H1 (cell line): ENCODE measurements at regions not wholly inside any gene's neighbourhood (a gene's known extent, or its start where the extent isn't known, plus 50 kb on each side); places are given as distances from the start of the nearest gene placed in this dataset.

Experiments
- CTCF ChIA-PET: fragments of 300-600 bp; sonication (Branson Sonifier 250); formaldehyde crosslinking; loops from one replicate; lab custom pipeline; 2021; ENCODE audit not compliant: partially characterized antibody; lab: Charles Lee
- POLR2A ChIA-PET: fragments of 300-600 bp; sonication (Branson Sonifier 250); formaldehyde crosslinking; loops from one replicate; lab custom pipeline; 2021; ENCODE audit warnings: inconsistent platforms; ENCODE audit not compliant: partially characterized antibody; lab: Charles Lee
- DNase-seq, 2 experiments: peaks; one replicate each; pipeline versions ENCODE4 v3.0.0 to v3.0.0-alpha.2; 2010 to 2022; ENCODE audit warnings: low spot score in 2 of 2, low read depth in 1 of 2, mixed read lengths in 1 of 2
- FAIRE-seq: peaks from 2 replicates; lab custom pipeline; 2011; peaks lifted over from hg19 to GRCh38; lab: Jason Lieb, UNC
- H2AFZ ChIP-seq: 2 replicates; pipeline ENCODE4 v1.8.1; 2012; ENCODE audit warnings: low read length, inconsistent platforms
- H2AK5ac ChIP-seq: 2 replicates; pipeline ENCODE4 v1.6.1; 2013; ENCODE audit warnings: low read depth, low read length
- H2BK120ac ChIP-seq: replicated peaks from 2 replicates; pipeline ENCODE3; 2013; ENCODE audit warnings: low read depth, low read length, inconsistent platforms
- H2BK12ac ChIP-seq: 2 replicates; pipeline ENCODE4 v1.6.1; 2013; ENCODE audit warnings: low read depth, low read length
- H2BK15ac ChIP-seq: 2 replicates; pipeline ENCODE4 v1.6.1; 2013; ENCODE audit warnings: low read length
- H2BK20ac ChIP-seq: 2 replicates; pipeline ENCODE4 v1.6.1; 2013; ENCODE audit warnings: low read length
- H2BK5ac ChIP-seq: 2 replicates; pipeline ENCODE4 v1.6.1; 2013; ENCODE audit warnings: low read depth, low read length
- H3K14ac ChIP-seq: 2 replicates; pipeline ENCODE4 v1.6.1; 2013; ENCODE audit warnings: inconsistent platforms; ENCODE audit not compliant: insufficient read length
- H3K18ac ChIP-seq: 2 replicates; pipeline ENCODE4 v1.6.1; 2013; ENCODE audit warnings: low read length; ENCODE audit errors: extremely low read depth
- H3K23ac ChIP-seq: 2 replicates; pipeline ENCODE4 v1.6.1; 2013; ENCODE audit warnings: inconsistent platforms; ENCODE audit not compliant: insufficient read length
- H3K23me2 ChIP-seq: 2 replicates; pipeline ENCODE4 v1.6.1; 2013; ENCODE audit warnings: low read depth, low read length
- H3K27ac ChIP-seq: 2 replicates; pipeline ENCODE4 v1.6.1; 2011; ENCODE audit warnings: low read depth, low read length, inconsistent platforms
- H3K27me3 ChIP-seq, 4 experiments: replicated peaks in 1 of 4; 1 replicate in 1 of 4; 2 replicates in 3 of 4; pipeline versions ENCODE4 v1.6.1 to v1.8.1; 2011 to 2013; ENCODE audit warnings: low read length in 3 of 4, mild to moderate bottlenecking in 3 of 4, inconsistent platforms in 2 of 4, mixed read lengths in 2 of 4, moderate library complexity in 1 of 4; ENCODE audit not compliant: control insufficient read depth in 3 of 4, insufficient read depth in 3 of 4; ENCODE audit errors: extremely low read depth in 1 of 4
- H3K36me3 ChIP-seq, 4 experiments: 2 replicates each; pipeline versions ENCODE4 v1.6.1 to v1.8.1; 2011 to 2013; ENCODE audit warnings: mild to moderate bottlenecking in 4 of 4, low read length in 3 of 4, moderate library complexity in 2 of 4, control low read depth in 1 of 4, inconsistent platforms in 1 of 4; ENCODE audit not compliant: insufficient read depth in 4 of 4, control insufficient read depth in 2 of 4
- H3K4ac ChIP-seq: replicated peaks from 2 replicates; pipeline ENCODE3; 2013; ENCODE audit warnings: low read length, low read depth, mixed read lengths, inconsistent platforms; ENCODE audit not compliant: insufficient read length
- H3K4me1 ChIP-seq, 4 experiments: replicated peaks in 1 of 4; 1 replicate in 1 of 4; 2 replicates in 3 of 4; pipeline versions ENCODE4 v1.6.1 to v1.8.1; 2011 to 2013; ENCODE audit warnings: low read length in 3 of 4, inconsistent platforms in 2 of 4, mixed read lengths in 1 of 4; ENCODE audit not compliant: insufficient read depth in 4 of 4, control insufficient read depth in 3 of 4
- H3K4me2 ChIP-seq, 2 experiments: 2 replicates each; pipeline versions ENCODE4 v1.6.1 to v1.8.1; 2011 to 2013; ENCODE audit warnings: low read depth in 2 of 2, low read length in 2 of 2, control low read depth in 1 of 2, inconsistent platforms in 1 of 2, mild to moderate bottlenecking in 1 of 2; ENCODE audit not compliant: insufficient read depth in 1 of 2
- H3K4me3 ChIP-seq, 4 experiments: fragments of 200-600, 300-600 bp in 1 of 4; sonication (generic), shearing (Covaris generic), sonication (Bioruptor Twin) in 1 of 4; 2 replicates each; pipeline versions ENCODE4 v1.5.1 to v1.8.1; 2011 to 2016; ENCODE audit warnings: low read length in 4 of 4, low read depth in 3 of 4, control low read depth in 2 of 4, inconsistent platforms in 2 of 4, mild to moderate bottlenecking in 2 of 4, mixed read lengths in 1 of 4, moderate library complexity in 1 of 4; ENCODE audit not compliant: insufficient read depth in 2 of 4; ENCODE audit errors: extremely low read depth in 1 of 4
- H3K56ac ChIP-seq: replicated peaks from 2 replicates; pipeline ENCODE3; 2013; ENCODE audit warnings: low read depth, mild to moderate bottlenecking, mixed read lengths, low read length, inconsistent platforms; ENCODE audit not compliant: insufficient read length
- H3K79me1 ChIP-seq: 2 replicates; pipeline ENCODE4 v1.6.1; 2013; ENCODE audit warnings: low read depth, low read length, control low read depth
- H3K79me2 ChIP-seq, 2 experiments: 2 replicates each; pipeline versions ENCODE4 v1.6.1 to v1.8.1; 2012 to 2013; ENCODE audit warnings: low read length in 2 of 2, mild to moderate bottlenecking in 2 of 2, inconsistent platforms in 1 of 2; ENCODE audit not compliant: insufficient read depth in 2 of 2, control insufficient read depth in 1 of 2
- H3K9ac ChIP-seq, 4 experiments: replicated peaks in 1 of 4; 1 replicate in 1 of 4; 2 replicates in 3 of 4; pipeline versions ENCODE4 v1.6.1 to v1.8.1; 2011 to 2013; ENCODE audit warnings: low read depth in 3 of 4, low read length in 3 of 4, control low read depth in 2 of 4, mild to moderate bottlenecking in 2 of 4, moderate library complexity in 2 of 4, inconsistent platforms in 1 of 4; ENCODE audit errors: extremely low read depth in 1 of 4
- H3K9me3 ChIP-seq, 2 experiments: 2 replicates each; pipeline versions ENCODE4 v1.6.1 to v1.8.1; 2012 to 2013; ENCODE audit warnings: mild to moderate bottlenecking in 2 of 2, moderate library complexity in 2 of 2, control low read depth in 1 of 2, inconsistent platforms in 1 of 2, low read depth in 1 of 2, low read length in 1 of 2, mixed read lengths in 1 of 2; ENCODE audit not compliant: insufficient read depth in 2 of 2
- H4K20me1 ChIP-seq, 2 experiments: replicated peaks in 1 of 2; 2 replicates each; pipeline versions ENCODE3 to v1.8.1; 2011 to 2013; ENCODE audit warnings: inconsistent platforms in 2 of 2, low read length in 2 of 2, mild to moderate bottlenecking in 1 of 2; ENCODE audit not compliant: insufficient read depth in 2 of 2, control insufficient read depth in 1 of 2
- H4K5ac ChIP-seq: 2 replicates; pipeline ENCODE4 v1.6.1; 2013; ENCODE audit warnings: low read length, low read depth, mixed read lengths, inconsistent platforms; ENCODE audit not compliant: insufficient read length
- H4K8ac ChIP-seq: 2 replicates; pipeline ENCODE4 v1.8.0; 2013; ENCODE audit warnings: mild to moderate bottlenecking, moderate library complexity, low read length, inconsistent platforms; ENCODE audit not compliant: insufficient read depth; ENCODE audit errors: extremely low read depth
- H4K91ac ChIP-seq: replicated peaks from 2 replicates; pipeline ENCODE3; 2013; ENCODE audit warnings: low read length, mixed read lengths, inconsistent platforms; ENCODE audit not compliant: insufficient read length
- KDM4A ChIP-seq: IDR thresholded peaks from one replicate; pipeline ENCODE4 v1.7.1; 2012; ENCODE audit warnings: low read depth, mild to moderate bottlenecking, moderate library complexity, low read length, inconsistent platforms; ENCODE audit not compliant: severe bottlenecking
- KDM5A ChIP-seq: fragments of 200-600 bp; IDR thresholded peaks from 2 replicates; pipeline ENCODE4 v1.7.1; 2012; ENCODE audit warnings: mild to moderate bottlenecking, low read length, inconsistent platforms, mixed read lengths
- SIRT6 ChIP-seq: IDR thresholded peaks from one replicate; pipeline ENCODE4 v1.7.1; 2012; ENCODE audit warnings: low read length, inconsistent platforms
- TBP ChIP-seq: IDR thresholded peaks from 2 replicates; pipeline ENCODE4 v1.6.1; 2011; ENCODE audit warnings: low read depth, low read length, improper control_type of control experiment
- WGBS, 2 experiments: shearing (Covaris generic) in 1 of 2; methylation state at CpG; one replicate each; pipeline versions ENCODE4 v1.1.6 to v1.1.7; 2013 to 2015; ENCODE audit warnings: low lambda C conversion rate in 2 of 2, mixed read lengths in 2 of 2, inconsistent platforms in 1 of 2, low coverage in 1 of 2, missing lambda C conversion rate in 1 of 2; ENCODE audit not compliant: insufficient replicate concordance in 2 of 2, insufficient coverage in 1 of 2, insufficient read length in 1 of 2; ENCODE audit errors: extremely low coverage in 1 of 2, missing lambda C conversion rate in 1 of 2; 5-methylcytosine and 5-hydroxymethylcytosine counted together

DNA sequence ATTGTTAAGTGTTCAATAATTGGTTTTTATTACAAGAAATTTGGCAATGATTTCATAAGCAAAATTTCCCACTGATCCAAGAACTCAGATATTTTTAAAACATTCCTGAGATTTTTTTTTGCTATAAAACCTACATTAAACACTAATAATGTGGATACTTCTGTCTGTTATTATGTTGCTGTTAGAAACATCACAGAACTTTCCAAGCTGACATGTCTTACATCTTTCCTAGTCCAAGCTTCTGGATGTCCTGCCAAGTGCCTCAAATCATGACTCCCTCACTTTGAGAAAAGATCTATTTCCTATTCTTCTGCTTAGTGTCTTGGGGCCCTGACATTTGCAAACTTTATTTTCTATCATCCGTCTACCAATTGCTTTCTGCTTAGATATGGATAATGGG is 110.8 kb downstream of the RFPL4B start:
- Histone ChIP-seq H2BK12ac (no peak overlapping the region), H3K79me1 (no peaks in the 10 kb centered on the region), H3K36me3 (no peaks in the 10 kb centered on the region), H3K27ac (no peak overlapping the region), H3K4me3 (no peak overlapping the region), H3K4me2 (no peak overlapping the region), H3K56ac (no peak overlapping the region), H3K79me2 (no peaks in the 10 kb centered on the region), H2BK15ac (no peak overlapping the region), H4K20me1 (no peaks in the 10 kb centered on the region), H2BK5ac (no peak overlapping the region), H3K23me2 (no peaks in the 10 kb centered on the region), H3K23ac (no peak overlapping the region), H2BK120ac (no peak overlapping the region), H2AFZ (no peak overlapping the region), H3K9ac (no peak overlapping the region), H4K5ac (no peak overlapping the region), H3K14ac (no peak overlapping the region), H3K4me1 (no peaks in the 10 kb centered on the region), H2AK5ac (no peak overlapping the region), H3K4ac (no peak overlapping the region), H4K8ac (no peak overlapping the region), H4K91ac (no peak overlapping the region), H3K27me3 (no peaks in the 10 kb centered on the region), H2BK20ac (no peak overlapping the region), H3K18ac (no peak overlapping the region), H3K9me3 (no peaks in the 10 kb centered on the region; a peak in 1 of 4 replicates)
- POLR2A ChIA-PET: no interaction called here
- WGBS, 2 experiments: 94% methylated on average over 1 of the region's 1 CpG; no CpG with 5 or more reads in 1 of the 2 experiments
- TF ChIP-seq KDM5A (no peak), KDM4A (no peak), SIRT6 (no peak), TBP (no peak)
- no peak for FAIRE-seq
- CTCF ChIA-PET: no interaction called here
- DNase-seq: no peak
